Thymus (tissue), 11 donors: ENCODE measurements at regions not wholly inside any gene's neighbourhood (a gene's known extent, or its start where the extent isn't known, plus 50 kb on each side); places are given as distances from the start of the nearest gene placed in this dataset.

Source experiments
- DNase-seq, 9 donors: peaks; one replicate each; pipeline ENCODE4 v3.0.0-alpha.2; 2013; ENCODE audit warnings: low spot score in 9 of 9, low read depth in 6 of 9, missing footprints in 1 of 9
- H3K27ac ChIP-seq, 2 donors: one replicate each; pipeline ENCODE4 v1.5.1; 2013; ENCODE audit warnings: control low read depth in 1 of 2, low read depth in 1 of 2, low read length in 1 of 2, mild to moderate bottlenecking in 1 of 2, moderate library complexity in 1 of 2
- H3K27me3 ChIP-seq, 2 donors: one replicate each; pipeline ENCODE4 v1.5.1; 2013; ENCODE audit warnings: low read length in 1 of 2; ENCODE audit not compliant: control insufficient read depth in 2 of 2, insufficient read depth in 1 of 2
- H3K36me3 ChIP-seq, 2 donors: one replicate each; pipeline ENCODE4 v1.5.1; 2013; ENCODE audit warnings: low read length in 1 of 2, mild to moderate bottlenecking in 1 of 2, moderate library complexity in 1 of 2; ENCODE audit not compliant: control insufficient read depth in 2 of 2, insufficient read depth in 2 of 2
- H3K4me1 ChIP-seq, 2 donors: one replicate each; pipeline ENCODE4 v1.5.1; 2013; ENCODE audit warnings: low read length in 2 of 2; ENCODE audit not compliant: control insufficient read depth in 2 of 2, insufficient read depth in 2 of 2
- H3K4me3 ChIP-seq, 2 donors: one replicate each; pipeline ENCODE4 v1.5.1; 2013; ENCODE audit warnings: low read length in 2 of 2, control low read depth in 1 of 2, mild to moderate bottlenecking in 1 of 2
- H3K9me3 ChIP-seq, 2 donors: one replicate each; pipeline ENCODE4 v1.5.1; 2013; ENCODE audit warnings: low read length in 1 of 2, mild to moderate bottlenecking in 1 of 2; ENCODE audit not compliant: control insufficient read depth in 2 of 2, insufficient read depth in 1 of 2
- WGBS: extraction: QIAGEN DNeasy Blood & Tissue Kit; methylation state at CpG from one replicate; pipeline ENCODE4 v1.1.7; 2013; 5-methylcytosine and 5-hydroxymethylcytosine counted together
- donor health status: healthy.

DNA sequence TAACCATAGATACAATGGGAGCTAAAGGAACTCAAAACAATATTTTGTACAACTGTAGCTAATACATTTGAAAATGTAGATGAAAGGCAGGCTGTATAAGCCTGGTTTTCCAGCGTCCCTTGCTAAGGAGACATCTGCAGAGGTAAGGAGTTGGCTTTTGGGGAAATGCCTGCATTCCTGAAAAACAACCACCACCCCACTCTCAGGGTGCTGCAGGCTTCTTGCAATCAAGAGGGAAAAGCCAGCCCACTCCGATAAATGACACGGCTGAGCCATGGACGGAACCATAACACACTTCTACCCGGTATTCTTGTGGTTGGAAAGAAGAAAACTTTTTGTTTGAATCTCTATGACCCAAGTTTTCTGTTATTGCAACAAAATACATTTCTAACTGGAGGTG lies 200.3 kb downstream of the TEX36 start:
- Histone ChIP-seq H3K9me3 (no peaks in the 10 kb centered on the region), H3K36me3 (no peaks in the 10 kb centered on the region), H3K27ac (no peak overlapping the region), H3K4me1 (no peaks in the 10 kb centered on the region), H3K27me3 (no peaks in the 10 kb centered on the region), H3K4me3 (no peak overlapping the region)
- no peak for DNase-seq
- WGBS = 76% methylated on average over 5 of the region's 5 CpGs

DNA sequence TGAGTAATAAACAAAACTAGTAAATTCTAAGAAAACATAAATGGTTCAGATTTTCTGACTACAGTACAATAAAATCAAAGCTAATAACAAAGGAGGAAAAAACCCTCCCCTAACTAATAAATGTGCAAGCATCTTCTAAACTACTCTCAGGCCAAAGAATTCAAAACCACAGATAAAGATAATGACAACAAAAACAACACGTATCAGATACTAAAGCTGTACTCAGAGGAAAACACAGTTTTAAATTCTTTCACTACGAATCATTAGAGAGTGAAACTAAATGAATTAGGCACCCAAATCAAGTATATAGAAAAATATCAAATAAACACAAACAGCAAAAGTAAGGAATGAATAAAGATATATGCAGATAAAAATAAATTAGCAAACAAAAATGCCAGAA lies 200.9 kb downstream of the TEX36 start:
- WGBS = 61% methylated on average over 2 of the region's 2 CpGs
- DNase-seq = no peak
- no peaks in the 10 kb centered on the region for H3K27me3 ChIP-seq

DNA sequence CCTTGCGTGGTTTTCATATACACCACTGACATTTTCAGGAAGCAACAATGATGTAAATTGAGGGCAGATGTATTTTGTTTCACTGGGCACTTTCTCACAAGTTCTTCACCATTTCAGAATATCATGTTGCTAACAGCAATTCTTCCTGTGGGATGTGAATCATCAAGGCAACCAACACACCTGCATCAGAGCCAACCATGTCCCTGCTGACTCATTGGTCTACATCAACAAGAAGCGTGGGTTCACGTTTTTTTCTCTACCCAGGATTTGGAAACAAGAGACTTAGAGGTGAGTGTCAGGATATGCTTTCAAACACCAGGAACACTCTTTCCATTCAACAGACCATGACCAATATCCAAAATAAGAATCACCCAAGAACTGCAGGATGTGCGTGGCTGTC lies 203.9 kb downstream of the TEX36 start:
- DNase-seq = peak in 1 of 9 donors; percentile 4
- Histone ChIP-seq H3K9me3 (no peaks in the 10 kb centered on the region), H3K27ac (no peak overlapping the region), H3K36me3 (no peaks in the 10 kb centered on the region), H3K4me1 (no peaks in the 10 kb centered on the region), H3K4me3 (no peak overlapping the region), H3K27me3 (no peaks in the 10 kb centered on the region)
- 90% methylated on average over 4 of the region's 4 CpGs for WGBS

More for the DNA sequence above, 200.9 kb downstream of the TEX36 start:
- Histone ChIP-seq H3K9me3 (no peaks in the 10 kb centered on the region), H3K36me3 (no peaks in the 10 kb centered on the region), H3K4me3 (no peak overlapping the region), H3K4me1 (no peaks in the 10 kb centered on the region), H3K27ac (no peak overlapping the region)

DNA sequence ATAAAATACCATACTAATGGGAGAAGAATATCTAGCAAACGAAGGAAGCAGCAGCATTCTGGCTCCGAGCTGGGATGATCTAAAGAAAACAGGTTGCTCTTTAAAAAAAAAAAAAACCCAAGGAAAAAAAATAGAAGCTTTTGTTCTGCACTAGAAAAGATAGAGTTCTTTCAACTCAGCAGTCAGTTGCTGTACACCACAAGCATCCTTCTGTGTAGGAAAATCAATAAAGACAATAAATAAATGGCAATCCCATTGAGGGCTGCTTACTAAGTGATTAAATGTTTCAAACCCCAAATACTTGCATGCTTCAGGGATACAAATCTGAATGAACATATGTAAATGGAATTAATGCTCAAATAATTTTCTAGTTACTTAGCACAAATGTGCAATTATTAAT lies 207.1 kb downstream of the TEX36 start:
- no peaks in the 10 kb centered on the region for H3K27me3 ChIP-seq
- no peak overlapping the region for H3K4me3 ChIP-seq
- 92% methylated on average over 2 of the region's 2 CpGs for WGBS
- H3K4me1 ChIP-seq = no peaks in the 10 kb centered on the region
- no peaks in the 10 kb centered on the region for H3K36me3 ChIP-seq
- no peak for DNase-seq
- H3K9me3 ChIP-seq = no peaks in the 10 kb centered on the region
- no peak overlapping the region for H3K27ac ChIP-seq

DNA sequence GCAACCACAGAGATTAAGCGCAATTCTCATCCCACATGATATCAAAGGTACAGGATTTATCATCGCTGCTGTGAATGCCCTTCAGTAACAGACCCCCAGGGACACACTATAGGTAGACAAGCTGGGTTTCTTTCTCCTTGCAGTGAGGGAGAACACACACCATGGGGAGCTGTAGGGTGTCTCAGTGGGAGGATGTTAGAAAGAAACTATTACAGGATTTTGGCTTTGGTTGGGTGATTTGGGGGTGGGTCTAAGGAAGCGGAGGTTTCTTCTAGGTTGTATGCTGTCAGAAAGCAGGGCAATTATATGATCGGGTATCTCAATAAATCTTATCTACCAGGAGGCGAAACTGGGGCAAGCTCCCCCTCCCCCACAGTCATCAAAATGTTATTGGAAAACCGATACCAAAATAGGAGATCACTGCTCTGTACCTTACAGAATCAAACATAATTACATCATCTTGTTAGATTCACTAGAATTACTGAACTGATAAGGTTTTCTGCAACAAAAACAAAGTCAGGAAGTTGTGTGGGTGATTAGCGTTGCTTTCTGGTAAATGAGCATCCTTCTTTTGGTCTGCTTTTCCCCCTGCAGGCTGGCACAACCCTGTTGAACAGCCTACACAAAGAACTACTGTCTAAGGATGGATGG lies 209.7 kb downstream of the TEX36 start:
- no peaks in the 10 kb centered on the region for H3K27me3 ChIP-seq
- H3K36me3 ChIP-seq = no peaks in the 10 kb centered on the region
- WGBS = 71% methylated on average over 7 of the region's 7 CpGs
- H3K4me3 ChIP-seq = no peak overlapping the region
- no peaks in the 10 kb centered on the region for H3K9me3 ChIP-seq
- no peak for DNase-seq
- H3K4me1 ChIP-seq = no peaks in the 10 kb centered on the region
- H3K27ac ChIP-seq = no peak overlapping the region

DNA sequence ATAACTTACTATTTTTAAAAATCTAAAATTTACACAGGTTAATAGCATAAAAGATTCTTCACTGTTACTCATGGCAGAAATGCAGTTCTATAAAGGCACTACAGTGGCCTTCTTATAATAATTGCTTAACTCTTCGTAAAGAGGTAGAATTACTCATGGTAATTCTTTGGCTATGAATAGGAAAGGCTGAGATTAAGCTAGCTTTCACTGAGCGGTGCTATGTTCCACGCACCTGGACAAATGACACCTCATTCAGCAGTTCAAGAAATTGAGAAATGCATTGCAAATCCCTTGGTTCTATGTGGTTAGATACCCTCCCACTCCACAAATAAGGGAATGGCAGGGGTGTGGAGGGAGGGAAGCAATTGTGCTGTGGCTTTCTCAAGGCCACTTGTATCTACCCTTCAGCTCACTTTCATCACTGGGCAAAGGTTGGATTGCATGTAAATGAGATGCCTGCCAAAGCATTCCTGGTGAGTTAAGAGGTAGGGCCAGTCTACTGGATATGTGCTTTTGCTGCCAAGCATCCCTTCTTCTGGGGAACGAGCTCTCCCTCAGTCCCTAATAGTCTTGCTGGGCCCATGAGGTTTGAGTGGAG lies 210.9 kb downstream of the TEX36 start:
- Histone ChIP-seq H3K36me3 (no peaks in the 10 kb centered on the region), H3K27me3 (no peaks in the 10 kb centered on the region), H3K9me3 (no peaks in the 10 kb centered on the region), H3K27ac (no peak overlapping the region), H3K4me1 (no peaks in the 10 kb centered on the region), H3K4me3 (no peak overlapping the region)
- WGBS = 95% methylated on average over 4 of the region's 4 CpGs
- no peak for DNase-seq

DNA sequence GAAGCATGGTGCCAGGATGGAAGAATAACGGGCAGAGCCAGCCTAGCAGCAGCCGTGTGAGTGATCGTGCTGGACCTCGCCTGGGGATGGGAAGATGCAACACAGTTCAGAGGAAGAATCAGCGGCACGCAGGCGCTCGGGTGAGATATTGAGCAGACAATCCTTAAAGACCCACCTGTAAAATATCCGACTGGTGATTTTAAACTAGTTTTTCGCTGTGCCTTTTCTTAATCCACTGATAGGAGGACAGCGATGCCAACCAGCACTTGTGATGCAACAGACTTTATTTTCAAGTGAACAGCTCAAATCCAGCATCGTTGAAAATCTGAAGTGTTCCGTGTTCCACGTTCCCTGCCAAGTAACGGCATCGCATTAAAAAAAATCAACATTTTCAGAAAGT lies 214.7 kb downstream of the TEX36 start:
- Histone ChIP-seq H3K4me1 (no peaks in the 10 kb centered on the region), H3K36me3 (no peaks in the 10 kb centered on the region), H3K27me3 (no peaks in the 10 kb centered on the region), H3K27ac (no peak overlapping the region), H3K4me3 (no peak overlapping the region), H3K9me3 (no peaks in the 10 kb centered on the region)
- DNase-seq = no peak
- WGBS = 97% methylated on average over 16 of the region's 16 CpGs

DNA sequence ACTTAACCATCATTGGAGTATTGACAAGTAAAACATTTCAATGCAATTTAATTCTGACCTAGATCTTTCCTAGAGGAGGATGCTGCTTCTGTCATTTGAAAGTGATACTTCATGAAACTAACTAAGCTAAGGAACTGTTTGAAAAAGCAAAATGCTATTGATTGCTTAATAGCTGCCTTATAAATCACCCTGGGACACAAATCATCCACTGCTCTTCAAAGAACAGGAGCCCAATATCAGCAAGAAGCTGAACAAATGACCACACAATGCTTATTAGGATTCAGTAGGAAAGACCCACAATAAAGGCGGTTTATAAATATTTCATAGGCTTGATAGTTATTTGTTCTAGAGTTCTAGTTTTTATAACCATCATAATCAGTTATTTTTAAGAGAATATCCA lies 216.3 kb downstream of the TEX36 start:
- Histone ChIP-seq H3K4me3 (no peak overlapping the region), H3K27me3 (no peaks in the 10 kb centered on the region), H3K36me3 (no peaks in the 10 kb centered on the region), H3K9me3 (no peaks in the 10 kb centered on the region), H3K4me1 (no peaks in the 10 kb centered on the region), H3K27ac (no peak overlapping the region)
- DNase-seq = no peak
- WGBS = 97% methylated on average over 1 of the region's 1 CpG

DNA sequence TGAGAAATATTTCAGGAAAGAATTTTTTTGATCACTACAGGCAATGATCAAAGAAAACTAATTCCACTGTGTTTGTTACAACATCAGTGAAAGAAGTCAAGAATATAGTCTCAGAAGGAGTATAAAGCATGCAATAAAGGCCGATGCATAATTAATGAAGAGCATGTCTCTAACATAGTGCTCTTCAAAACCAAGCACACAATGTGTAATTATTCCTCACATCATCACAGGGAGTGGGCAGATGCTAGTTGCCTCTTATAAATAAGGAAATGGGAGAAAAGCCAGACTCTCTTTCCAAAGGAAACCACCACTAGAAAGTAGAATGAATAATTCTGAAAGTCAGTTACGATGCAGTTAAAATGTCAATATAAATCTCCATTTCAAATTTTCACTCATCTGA lies 220.1 kb downstream of the TEX36 start:
- no peaks in the 10 kb centered on the region for H3K9me3 ChIP-seq
- no peaks in the 10 kb centered on the region for H3K4me1 ChIP-seq
- H3K27me3 ChIP-seq = no peaks in the 10 kb centered on the region
- no peak for DNase-seq
- WGBS = 88% methylated on average over 2 of the region's 2 CpGs
- no peaks in the 10 kb centered on the region for H3K36me3 ChIP-seq
- no peak overlapping the region for H3K4me3 ChIP-seq
- no peak overlapping the region for H3K27ac ChIP-seq
